ENCODE measurements at regions not wholly inside any gene's neighbourhood (a gene's known extent, or its start where the extent isn't known, plus 50 kb on each side); places are given as distances from the start of the nearest gene placed in this dataset.
"Not testable (repeated sequence)": the region's sequence is repeated elsewhere in the genome, so short reads cannot be mapped to it uniquely, and the experiment has no call there.

- TF ChIP-seq L3MBTL2 (conservative IDR thresholded peaks at IDR 0.05); BHLHE40 (IDR thresholded peaks at IDR 0.05; ENCODE audit: borderline replicate concordance); SP1 (IDR thresholded peaks at IDR 0.05); TARDBP (IDR thresholded peaks at IDR 0.05); FOXA1 (IDR thresholded peaks at IDR 0.05); NFRKB (IDR thresholded peaks at IDR 0.05); ZNF384 (IDR thresholded peaks at IDR 0.05); SUZ12 (IDR thresholded peaks at IDR 0.05); ARNT (IDR thresholded peaks at IDR 0.05); ELF4 (IDR thresholded peaks at IDR 0.05): not testable (repeated sequence)
- TF ChIP-seq, protein P1, sequence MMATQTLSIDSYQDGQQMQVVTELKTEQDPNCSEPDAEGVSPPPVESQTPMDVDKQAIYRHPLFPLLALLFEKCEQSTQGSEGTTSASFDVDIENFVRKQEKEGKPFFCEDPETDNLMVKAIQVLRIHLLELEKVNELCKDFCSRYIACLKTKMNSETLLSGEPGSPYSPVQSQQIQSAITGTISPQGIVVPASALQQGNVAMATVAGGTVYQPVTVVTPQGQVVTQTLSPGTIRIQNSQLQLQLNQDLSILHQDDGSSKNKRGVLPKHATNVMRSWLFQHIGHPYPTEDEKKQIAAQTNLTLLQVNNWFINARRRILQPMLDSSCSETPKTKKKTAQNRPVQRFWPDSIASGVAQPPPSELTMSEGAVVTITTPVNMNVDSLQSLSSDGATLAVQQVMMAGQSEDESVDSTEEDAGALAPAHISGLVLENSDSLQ (IDR thresholded peaks at IDR 0.05) = not testable (repeated sequence)
Observed at GRCh38 chr22:22972605-22973004, 85.0 kb downstream of the IGLL5 start.

Data from HEK293T (cell line).